KMS-11 (cell line): ENCODE measurements at regions not wholly inside any gene's neighbourhood (a gene's known extent, or its start where the extent isn't known, plus 50 kb on each side); places are given as distances from the start of the nearest gene placed in this dataset.

Source experiments
- H2AFZ ChIP-seq: fragments of 200-600 bp; sonication (generic); 2 replicates; pipeline ENCODE4 v1.6.1; 2016; ENCODE audit warnings: antibody characterized with exemption, mixed run types, low read depth
- H3K27ac ChIP-seq: fragments of 200-600 bp; sonication (generic); 2 replicates; pipeline ENCODE4 v1.6.1; 2016; ENCODE audit warnings: mild to moderate bottlenecking, mixed run types
- H3K27me3 ChIP-seq: fragments of 200-600 bp; sonication (generic); 2 replicates; pipeline ENCODE4 v1.6.1; 2017; ENCODE audit warnings: mild to moderate bottlenecking, low read depth, mixed run types, moderate library complexity; ENCODE audit not compliant: insufficient read depth
- H3K36me3 ChIP-seq: fragments of 200-600 bp; sonication (generic); 2 replicates; pipeline ENCODE4 v1.6.1; 2017; ENCODE audit warnings: mild to moderate bottlenecking, mixed run types; ENCODE audit not compliant: insufficient read depth
- H3K4me1 ChIP-seq: fragments of 200-600 bp; sonication (generic); 2 replicates; pipeline ENCODE4 v1.6.1; 2016; ENCODE audit warnings: mild to moderate bottlenecking, low read depth, mixed run types; ENCODE audit not compliant: poor library complexity, severe bottlenecking
- H3K4me2 ChIP-seq: fragments of 200-600 bp; sonication (generic); 2 replicates; pipeline ENCODE4 v1.7.0; 2016; ENCODE audit warnings: mild to moderate bottlenecking, mixed run types
- H3K4me3 ChIP-seq: fragments of 200-600 bp; sonication (generic); IDR thresholded peaks from 2 replicates; pipeline ENCODE4 v1.6.1; 2017; ENCODE audit warnings: low read depth, low read length, mixed read lengths; ENCODE audit not compliant: insufficient read depth
- H3K79me2 ChIP-seq: fragments of 200-600 bp; sonication (generic); 2 replicates; pipeline ENCODE4 v1.6.1; 2016; ENCODE audit warnings: low read depth, mixed run types; ENCODE audit not compliant: insufficient read depth
- H3K9ac ChIP-seq: fragments of 200-600 bp; sonication (generic); 2 replicates; pipeline ENCODE4 v1.6.1; 2016; ENCODE audit warnings: mild to moderate bottlenecking, mixed run types
- H4K20me1 ChIP-seq: fragments of 200-600 bp; sonication (generic); 2 replicates; pipeline ENCODE4 v1.6.1; 2016; ENCODE audit warnings: mild to moderate bottlenecking, mixed run types; ENCODE audit not compliant: insufficient read depth
- TF ChIP-seq, protein P1 (sequence below): fragments of 200-600 bp; sonication (generic); conservative IDR thresholded peaks from 2 replicates; pipeline ENCODE4 v1.6.1; 2017; ENCODE audit warnings: low read depth, mild to moderate bottlenecking, antibody characterized with exemption, low read length, moderate library complexity, mixed read lengths

DNA sequence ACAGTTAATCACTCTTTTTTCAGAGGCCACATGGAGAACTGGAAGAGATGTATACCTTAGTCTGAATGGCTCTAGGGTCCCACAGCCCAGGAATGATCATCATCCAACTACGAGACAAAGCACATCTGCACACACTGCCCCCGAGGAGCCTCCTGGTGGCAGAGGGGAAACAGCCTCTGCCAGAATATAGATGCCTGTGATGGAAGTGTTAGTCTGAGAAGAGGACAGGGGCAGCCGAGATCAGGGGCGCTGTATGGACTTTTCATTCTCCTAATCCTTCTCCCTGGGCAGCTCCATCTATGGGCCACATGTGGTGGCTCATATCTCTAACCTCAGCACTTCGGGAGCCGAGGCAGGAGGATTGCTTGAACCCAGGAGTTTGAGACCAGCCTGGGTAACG lies 82.8 kb upstream of the CAPRIN2 start:
- no peaks in the 10 kb centered on the region; the same call in 1 of the 2 replicates for H3K27me3 ChIP-seq
- no peaks in the 10 kb centered on the region for H3K4me1 ChIP-seq
- no peaks in the 10 kb centered on the region for H4K20me1 ChIP-seq
- H3K79me2 ChIP-seq: no peaks in the 10 kb centered on the region
- no peak overlapping the region for H3K4me2 ChIP-seq
- no peaks in the 10 kb centered on the region for H3K36me3 ChIP-seq
- no peak overlapping the region for H3K9ac ChIP-seq
- TF ChIP-seq, protein P1, sequence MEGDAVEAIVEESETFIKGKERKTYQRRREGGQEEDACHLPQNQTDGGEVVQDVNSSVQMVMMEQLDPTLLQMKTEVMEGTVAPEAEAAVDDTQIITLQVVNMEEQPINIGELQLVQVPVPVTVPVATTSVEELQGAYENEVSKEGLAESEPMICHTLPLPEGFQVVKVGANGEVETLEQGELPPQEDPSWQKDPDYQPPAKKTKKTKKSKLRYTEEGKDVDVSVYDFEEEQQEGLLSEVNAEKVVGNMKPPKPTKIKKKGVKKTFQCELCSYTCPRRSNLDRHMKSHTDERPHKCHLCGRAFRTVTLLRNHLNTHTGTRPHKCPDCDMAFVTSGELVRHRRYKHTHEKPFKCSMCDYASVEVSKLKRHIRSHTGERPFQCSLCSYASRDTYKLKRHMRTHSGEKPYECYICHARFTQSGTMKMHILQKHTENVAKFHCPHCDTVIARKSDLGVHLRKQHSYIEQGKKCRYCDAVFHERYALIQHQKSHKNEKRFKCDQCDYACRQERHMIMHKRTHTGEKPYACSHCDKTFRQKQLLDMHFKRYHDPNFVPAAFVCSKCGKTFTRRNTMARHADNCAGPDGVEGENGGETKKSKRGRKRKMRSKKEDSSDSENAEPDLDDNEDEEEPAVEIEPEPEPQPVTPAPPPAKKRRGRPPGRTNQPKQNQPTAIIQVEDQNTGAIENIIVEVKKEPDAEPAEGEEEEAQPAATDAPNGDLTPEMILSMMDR: no peak
- no peak overlapping the region for H3K4me3 ChIP-seq
- no peak overlapping the region for H3K27ac ChIP-seq
- H2AFZ ChIP-seq: no peak overlapping the region

DNA sequence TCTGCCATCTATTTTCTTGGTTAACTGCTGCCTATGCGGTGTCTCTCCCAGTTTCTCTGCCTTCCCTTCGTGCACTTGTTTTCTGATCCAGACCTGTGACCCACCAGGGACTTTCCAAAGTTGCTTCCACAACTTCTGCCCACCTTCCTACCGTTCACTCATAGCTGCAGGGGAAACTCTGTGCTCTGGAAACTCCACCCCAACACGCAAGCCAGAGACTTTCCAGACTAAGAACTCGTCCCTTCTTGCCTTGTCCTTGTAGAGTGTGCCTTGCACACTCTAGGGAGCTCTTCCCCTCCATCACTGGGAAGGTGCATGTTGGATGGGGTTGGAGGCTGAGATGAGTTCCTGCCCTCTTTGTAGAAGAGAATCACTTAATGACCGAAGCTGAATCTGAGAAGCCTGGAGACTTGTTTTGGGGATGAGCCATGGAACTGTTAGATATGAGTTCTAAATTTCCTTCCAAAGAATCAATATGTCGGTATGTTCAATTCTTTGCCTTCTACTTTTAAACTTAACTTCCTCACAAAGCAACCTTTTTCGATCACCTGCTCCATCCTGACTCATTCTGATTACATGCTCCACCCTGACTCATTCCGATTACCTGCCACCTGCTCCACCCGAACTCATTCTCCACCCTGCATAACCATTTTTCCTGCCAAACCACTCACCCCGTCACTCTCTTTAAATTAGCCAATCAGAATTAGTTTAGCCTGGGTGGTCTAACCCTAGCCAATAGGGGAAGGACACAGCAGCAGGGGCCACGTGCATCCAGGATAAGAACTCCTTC lies 82.1 kb upstream of the CAPRIN2 start:
- H3K9ac ChIP-seq: no peak overlapping the region
- no peak overlapping the region for H3K4me3 ChIP-seq
- no peak overlapping the region for H2AFZ ChIP-seq
- no peaks in the 10 kb centered on the region for H4K20me1 ChIP-seq
- no peak overlapping the region for H3K4me2 ChIP-seq
- TF ChIP-seq, protein P1: no peak
- H3K4me1 ChIP-seq: no peaks in the 10 kb centered on the region
- no peaks in the 10 kb centered on the region; the same call in 1 of the 2 replicates for H3K27me3 ChIP-seq
- H3K36me3 ChIP-seq: no peaks in the 10 kb centered on the region
- H3K79me2 ChIP-seq: no peaks in the 10 kb centered on the region
- H3K27ac ChIP-seq: no peak overlapping the region

DNA sequence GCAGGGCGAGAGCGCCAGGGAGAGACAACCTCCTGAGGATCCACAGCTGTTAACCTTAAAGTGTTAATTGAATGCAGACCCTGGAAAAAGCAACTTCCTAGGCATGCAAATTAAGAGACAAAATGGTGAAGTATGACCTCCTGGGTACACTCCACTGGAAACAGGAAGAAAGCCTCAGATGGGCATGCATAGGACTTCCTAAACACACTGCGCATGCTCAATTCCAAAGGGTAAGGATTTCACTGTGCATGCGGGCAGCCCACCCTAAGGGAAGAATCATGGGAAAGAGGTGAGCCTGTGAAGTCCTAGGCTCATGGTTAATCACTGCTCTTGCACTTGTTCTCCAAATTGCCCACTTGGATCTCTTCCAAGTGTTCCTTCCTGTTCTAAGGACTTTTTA lies 80.5 kb upstream of the CAPRIN2 start:
- Histone ChIP-seq H3K9ac (no peak overlapping the region), H3K27me3 (no peaks in the 10 kb centered on the region; the same call in 1 of the 2 replicates), H3K36me3 (no peaks in the 10 kb centered on the region), H3K79me2 (no peaks in the 10 kb centered on the region), H3K4me3 (no peak overlapping the region), H3K4me1 (no peaks in the 10 kb centered on the region), H3K4me2 (no peak overlapping the region), H2AFZ (no peak overlapping the region), H3K27ac (no peak overlapping the region), H4K20me1 (no peaks in the 10 kb centered on the region)
- TF ChIP-seq, protein P1: no peak

DNA sequence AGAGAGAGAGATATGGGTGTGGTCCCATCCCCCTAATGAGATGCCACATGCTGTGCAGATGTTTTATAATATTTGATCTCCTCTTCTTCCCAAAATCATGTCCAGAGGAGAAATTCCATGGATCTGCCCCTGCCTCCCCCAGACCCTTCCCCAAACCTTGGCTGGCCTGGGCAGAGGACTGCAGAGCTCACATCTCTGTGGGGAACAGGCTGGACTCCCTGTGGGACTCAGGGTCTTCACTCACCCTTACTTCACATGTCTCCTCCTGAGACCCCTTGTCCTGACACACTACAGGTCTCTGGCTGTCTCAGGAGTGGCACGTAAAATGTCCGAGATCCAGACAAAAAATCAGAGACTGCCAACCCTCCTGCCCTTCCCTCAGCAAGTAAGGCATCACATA lies 76.0 kb upstream of the CAPRIN2 start:
- no peak overlapping the region for H3K4me2 ChIP-seq
- no peak overlapping the region for H3K27ac ChIP-seq
- no peak overlapping the region for H3K9ac ChIP-seq
- H2AFZ ChIP-seq: no peak overlapping the region
- H3K36me3 ChIP-seq: no peaks in the 10 kb centered on the region
- no peaks in the 10 kb centered on the region for H3K4me1 ChIP-seq
- H3K27me3 ChIP-seq: no peaks in the 10 kb centered on the region
- no peaks in the 10 kb centered on the region for H3K79me2 ChIP-seq
- no peak overlapping the region for H3K4me3 ChIP-seq
- TF ChIP-seq, protein P1: no peak
- H4K20me1 ChIP-seq: no peaks in the 10 kb centered on the region
